GM19324 (cell line): ENCODE measurements at regions not wholly inside any gene's neighbourhood (a gene's known extent, or its start where the extent isn't known, plus 50 kb on each side); places are given as distances from the start of the nearest gene placed in this dataset.
"Not testable (repeated sequence)": the region's sequence is repeated elsewhere in the genome, so short reads cannot be mapped to it uniquely, and the experiment has no call there.

Experiments used
- ATAC-seq: cut with Tn5 transposase; IDR thresholded peaks from one replicate; pipeline ENCODE4 v1.9.1; 2021; ENCODE audit warnings: mild to moderate bottlenecking, moderate library complexity; ENCODE audit not compliant: unreplicated experiment, low FRiP score

DNA sequence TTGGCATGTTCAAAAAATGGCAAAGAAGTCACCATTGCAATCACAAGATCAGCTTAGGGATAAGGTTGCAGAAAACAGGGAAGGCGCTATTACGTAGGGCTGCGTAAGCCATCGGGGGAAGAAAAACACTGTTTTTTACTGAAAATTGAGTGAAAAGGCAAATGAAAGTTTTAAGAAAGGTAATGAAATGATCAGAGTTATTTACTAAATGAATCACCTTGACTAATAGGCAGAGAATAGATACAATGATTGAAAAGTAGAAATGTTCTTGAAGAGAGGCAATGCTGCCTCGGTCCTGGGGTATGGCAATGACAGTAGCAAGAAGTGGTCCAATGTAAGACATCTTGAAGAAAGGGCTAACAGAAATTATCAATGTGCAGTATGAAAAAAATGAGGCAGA is 1227.8 kb upstream of the ZEB2 start:
- no peak for ATAC-seq

DNA sequence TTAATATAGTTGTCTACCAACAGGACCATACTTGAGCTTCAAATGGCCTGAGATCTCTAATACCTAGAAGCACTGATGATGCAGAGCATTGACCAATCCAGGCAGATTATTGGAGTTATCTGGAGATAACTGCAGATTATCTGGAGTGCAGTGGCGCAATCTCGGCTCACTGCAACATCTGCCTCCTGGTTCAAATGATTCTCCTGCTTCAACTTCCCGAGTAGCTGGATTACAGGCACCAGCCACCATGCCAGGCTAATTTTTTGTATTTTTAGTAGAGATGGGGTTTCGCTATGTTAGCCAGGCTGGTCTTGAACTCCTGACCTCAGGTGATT is 1225.4 kb upstream of the ZEB2 start:
- ATAC-seq = not testable (repeated sequence)

DNA sequence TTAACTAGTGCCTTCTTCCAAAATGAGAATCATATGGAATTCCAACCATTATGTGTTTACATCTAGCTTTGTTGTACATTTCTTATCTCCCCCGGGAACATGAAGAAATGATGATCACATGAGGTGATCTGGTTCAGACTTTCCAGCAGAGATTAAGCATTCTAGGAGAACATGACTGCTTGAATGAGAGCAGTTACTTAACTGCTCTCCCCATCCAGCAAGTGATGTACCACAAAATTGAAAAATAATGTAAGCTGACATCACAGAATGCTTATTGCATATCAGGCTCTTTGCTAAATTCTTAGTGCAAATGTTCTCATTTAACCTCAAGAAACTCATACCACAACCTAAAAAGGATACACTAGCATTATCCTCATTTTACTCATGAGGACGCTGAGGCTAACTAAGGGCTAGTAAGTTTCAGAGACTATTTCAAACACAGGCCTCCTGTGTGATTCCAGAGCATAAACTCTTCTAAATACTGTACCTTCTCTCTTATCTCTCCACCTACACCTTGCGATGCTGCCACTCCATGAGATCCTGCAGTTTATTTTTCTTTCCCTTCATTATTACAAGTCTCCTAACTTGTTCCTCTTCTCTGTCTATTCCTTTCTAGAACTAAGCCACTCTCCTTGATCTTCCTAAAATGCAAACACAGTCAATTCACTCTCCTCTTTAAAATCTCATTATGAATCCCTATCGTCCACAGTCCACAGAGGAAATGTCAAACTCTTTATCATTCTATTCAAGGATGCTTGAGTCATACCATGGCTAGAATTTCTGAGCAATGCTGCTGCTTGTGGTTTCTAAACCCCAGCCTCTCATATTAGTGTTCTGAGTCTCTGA is 1224.8 kb upstream of the ZEB2 start:
- no peak for ATAC-seq

DNA sequence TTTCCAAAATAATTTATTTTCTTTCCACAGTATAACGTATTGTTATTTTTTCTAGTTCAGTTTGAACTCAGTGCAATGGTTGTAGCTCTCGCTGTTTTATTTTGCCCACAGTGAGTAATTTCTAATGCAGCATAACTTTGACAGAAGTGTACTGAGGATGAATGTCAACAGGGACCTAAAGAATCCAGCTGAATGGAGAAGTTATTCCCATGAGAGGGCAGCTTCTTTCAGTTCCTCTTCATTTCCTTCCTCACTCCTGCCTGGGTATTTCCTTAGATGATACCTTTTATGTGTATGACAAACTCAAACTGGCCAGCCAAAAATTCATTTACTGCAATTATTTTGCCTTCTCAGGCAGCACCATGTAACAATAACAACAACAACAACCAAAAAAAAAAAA is 1223.1 kb upstream of the ZEB2 start:
- no peak for ATAC-seq

DNA sequence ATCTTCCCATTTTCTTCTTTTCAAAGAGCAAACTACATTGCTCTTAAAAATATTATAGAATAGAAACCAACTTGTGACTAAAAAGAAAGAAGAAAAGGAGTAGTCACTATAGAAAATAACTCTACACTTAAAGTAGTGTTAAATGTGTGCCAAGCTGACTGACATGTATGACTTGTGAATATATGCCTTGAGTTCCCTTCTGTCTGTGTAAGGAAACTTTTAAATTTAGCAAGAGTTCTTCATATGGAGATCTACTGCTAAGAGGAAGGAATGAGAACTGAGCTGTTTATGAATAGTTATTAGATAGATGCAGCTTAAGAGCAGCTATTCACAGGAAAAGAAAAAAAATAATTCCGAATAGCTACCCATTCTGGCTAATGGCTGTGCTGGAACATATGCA is 1221.7 kb upstream of the ZEB2 start:
- ATAC-seq = no peak

DNA sequence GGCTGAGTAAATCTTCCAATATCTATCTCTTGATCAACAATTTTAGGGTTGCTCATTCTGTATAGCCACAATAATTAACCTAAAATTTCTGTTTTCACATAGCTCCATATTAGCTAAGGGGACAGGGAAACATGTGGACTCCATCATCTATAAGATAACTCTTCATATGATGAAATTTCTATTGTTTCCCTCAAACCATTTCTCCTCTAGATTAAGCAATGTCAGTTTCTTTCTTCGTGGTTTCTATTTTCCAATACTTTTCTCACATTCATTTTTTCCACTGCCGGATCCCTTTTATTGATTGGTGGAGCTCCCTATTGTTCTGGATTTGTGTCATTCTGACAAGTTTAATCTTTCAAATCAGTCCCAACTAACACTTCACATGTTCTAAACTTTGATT is 1221.3 kb upstream of the ZEB2 start:
- no peak for ATAC-seq

DNA sequence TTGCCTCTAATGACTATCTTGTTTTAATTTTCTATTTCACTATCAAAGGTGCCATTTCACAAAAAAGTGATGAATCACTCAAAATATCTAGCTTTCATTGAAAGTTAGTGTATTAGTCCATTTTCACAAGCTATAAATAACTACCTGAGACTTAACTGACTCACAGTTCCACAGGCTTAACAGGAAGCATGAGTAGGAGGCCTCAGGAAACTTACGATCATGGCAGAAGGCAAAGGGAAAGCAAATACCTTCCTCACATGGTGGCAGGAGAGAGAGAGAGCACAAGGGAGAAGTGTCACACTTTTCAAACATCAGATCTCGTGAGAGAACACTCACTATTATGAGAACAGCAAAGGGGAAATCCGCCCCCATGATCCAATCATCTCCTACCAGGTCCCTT is 1220.4 kb upstream of the ZEB2 start:
- no peak for ATAC-seq

DNA sequence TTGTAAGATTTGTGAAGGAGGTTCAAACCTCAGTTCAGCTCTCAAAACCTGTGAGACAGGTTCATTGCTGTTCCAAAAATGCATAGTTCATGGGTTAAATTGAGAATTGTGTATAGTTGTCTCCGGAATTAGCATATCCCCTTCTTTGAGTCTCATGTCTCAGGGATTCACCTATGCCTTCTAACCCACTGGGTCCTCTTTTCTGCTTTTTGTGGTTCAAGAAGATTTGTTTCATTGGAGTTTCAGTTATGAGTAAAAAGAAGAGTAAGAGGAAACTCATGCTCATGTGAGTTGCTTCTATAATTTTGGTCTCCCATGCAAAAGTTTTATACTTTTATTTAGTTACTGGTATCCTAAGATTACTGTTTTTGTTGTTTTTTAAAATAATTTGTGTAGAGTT is 1219.8 kb upstream of the ZEB2 start:
- no peak for ATAC-seq

DNA sequence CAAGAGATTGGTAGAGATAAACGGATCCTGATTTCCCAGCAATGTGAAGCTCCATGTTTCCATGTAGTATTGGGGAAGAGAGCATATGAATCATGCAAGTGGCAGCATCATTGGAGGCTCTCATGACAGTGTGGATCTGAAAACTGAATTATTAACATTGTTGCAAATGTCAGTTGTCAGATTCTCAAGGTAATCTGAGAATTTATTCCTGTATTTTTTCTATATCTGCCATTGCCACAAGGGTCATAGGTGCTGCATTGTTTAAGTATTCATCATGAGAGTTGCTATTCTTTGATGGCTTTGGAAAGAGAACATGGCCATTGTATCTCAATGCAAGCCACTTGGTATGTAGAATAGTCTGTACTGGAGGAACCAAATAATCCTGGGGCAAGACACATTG is 1217.0 kb upstream of the ZEB2 start:
- ATAC-seq = no peak

DNA sequence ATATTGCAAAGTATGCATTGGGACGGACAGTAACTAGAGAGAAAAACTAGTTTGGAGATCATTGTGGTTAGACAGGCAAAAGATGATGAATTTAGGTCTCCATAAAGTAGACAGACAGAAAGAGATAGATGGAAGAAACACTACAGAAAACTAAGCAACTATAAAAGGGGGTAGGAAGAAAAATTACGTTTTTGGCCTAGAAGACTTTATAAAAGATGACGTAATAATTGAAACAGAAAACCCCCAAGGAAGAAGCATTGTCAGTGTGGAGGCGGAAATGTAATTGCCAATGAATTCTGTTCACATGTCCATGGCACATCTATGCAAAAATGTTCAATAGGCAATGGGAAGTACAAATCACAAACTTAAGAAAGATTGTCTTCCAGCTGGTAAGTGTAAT is 1211.5 kb upstream of the ZEB2 start:
- ATAC-seq = no peak

DNA sequence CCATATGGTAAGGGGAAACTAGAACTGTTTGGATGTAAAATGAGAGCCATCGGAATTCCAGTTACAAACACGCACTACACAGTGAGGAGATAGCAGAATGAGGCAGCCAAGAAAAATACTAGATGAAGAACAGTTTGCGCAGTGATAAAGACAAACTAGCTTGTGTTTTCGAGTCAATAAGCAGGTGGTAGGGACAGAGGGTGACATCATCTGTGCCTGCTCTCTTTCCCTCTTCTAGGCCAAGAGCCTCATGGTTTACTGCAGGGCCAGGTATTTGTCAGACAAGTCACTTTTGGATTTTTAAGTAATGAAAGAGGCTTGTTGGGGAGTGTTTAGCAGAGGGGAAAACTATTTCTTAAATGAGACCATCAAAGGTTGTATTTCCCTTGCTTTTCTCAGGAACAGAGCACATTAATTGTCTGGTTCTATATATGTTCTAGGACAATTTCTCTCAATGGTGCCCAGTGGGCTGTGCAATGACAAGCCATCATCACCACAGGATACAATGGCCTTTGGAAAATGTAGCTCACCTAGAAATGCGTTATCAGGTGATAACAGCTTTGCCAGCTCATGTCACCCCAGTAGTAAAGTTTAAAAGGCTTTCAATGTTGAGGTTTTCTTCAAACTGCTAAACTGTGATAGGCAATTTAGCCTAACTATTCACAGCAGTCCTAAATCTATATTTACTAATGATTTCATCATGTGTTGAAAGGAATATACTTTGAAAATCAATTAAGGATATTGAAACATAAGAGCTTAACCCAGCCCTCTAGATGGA is 1210.3 kb upstream of the ZEB2 start:
- no peak for ATAC-seq

DNA sequence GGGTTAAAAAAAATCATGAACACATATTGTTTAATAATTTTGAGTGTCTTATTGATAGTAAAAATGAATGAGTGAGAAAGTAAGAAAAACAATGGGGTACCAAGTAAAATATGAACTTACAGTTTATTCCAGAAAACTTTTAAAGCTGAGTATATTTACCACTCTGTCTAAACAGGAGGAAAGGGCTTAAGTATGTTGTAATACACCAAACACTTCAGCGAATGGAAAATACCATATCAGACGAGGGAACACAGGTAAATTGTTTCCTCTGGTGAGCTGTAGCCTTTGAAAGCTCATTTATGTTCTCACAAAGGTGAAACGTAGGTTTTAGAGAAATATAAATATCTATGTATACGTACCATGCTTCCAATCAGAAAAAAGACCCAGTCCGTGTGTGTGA is 1209.6 kb upstream of the ZEB2 start:
- no peak for ATAC-seq

DNA sequence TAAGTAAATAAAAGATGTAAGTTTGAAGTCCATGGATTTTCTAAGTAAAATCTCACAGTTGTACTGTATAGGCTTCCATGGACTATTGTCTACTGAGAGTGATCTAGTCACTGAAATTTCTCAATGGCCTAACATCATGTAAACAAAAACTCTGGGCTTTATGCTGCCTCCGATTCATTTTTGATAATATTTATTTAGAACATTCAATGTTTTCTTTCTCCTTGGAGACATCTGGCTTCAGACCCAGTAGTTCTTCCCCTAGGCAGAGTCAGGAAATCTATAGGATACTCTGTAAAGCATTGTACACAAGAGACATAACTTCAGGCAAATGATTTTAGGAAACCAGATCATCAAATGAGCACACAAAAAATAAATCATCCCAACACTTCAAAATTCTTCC is 1208.6 kb upstream of the ZEB2 start:
- no peak for ATAC-seq

DNA sequence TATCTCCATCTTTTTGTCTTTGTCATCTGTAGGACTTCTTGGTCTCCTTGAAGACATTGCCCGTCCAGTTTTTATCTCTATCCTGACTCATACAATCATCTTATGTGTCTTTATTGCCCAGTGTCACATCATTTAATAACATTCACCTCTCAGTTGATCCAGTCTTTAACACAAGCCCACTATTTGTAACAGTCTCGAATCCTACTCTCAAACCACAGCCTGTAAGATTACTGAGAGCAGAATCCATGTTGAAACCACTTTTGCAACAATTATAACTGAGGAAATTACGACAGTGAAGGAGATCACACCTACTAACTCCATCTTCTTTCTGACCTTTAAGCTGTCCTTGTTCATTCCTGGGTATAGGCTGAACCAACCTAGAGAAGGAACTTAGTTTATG is 1206.0 kb upstream of the ZEB2 start:
- no peak for ATAC-seq

DNA sequence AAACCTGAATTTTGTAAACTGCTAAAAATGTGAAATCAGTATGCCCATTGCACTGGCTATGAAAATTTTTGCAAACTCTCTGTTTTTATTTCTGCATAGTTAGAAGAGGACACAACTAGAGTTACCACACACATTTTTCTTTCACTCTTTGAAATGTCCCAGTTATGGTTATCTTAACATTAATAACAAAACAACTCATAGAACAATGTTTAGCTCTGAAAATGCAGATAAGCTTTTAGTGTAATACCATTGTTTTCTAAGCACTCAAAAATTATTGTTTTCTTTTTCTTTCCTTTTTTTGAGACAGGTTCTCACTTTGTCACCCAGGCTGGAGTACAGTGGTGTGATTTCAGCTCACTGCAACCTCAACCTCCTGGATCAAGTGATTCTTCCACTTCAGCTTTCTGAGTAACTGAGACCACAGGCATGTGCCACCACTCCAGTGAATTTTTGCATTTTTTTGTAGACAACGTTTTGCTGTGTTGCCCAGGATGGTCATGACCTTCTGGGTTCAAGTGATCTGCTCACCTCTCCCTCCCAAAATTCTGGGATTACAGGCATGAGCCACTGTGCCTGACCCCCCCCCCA is 1204.5 kb upstream of the ZEB2 start:
- no peak for ATAC-seq

DNA sequence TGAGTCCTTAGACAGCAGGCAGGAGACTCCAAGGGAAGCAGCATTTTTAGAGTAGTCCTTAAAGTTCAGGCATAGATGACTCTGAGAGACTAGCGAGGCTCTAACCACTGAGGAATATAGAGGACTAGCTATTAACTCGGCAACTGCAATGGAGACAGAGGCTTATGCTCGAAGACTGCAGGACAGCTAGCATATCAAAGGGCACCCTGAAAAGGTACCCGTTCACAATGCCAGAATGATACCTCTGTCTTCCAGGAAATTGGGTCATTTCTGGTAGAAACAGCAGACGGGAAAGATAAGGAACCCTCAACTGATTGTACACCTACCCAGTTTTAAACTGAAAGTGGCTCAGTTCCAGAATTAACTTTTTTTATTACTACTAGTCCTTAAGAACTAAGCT is 1204.0 kb upstream of the ZEB2 start:
- no peak for ATAC-seq

DNA sequence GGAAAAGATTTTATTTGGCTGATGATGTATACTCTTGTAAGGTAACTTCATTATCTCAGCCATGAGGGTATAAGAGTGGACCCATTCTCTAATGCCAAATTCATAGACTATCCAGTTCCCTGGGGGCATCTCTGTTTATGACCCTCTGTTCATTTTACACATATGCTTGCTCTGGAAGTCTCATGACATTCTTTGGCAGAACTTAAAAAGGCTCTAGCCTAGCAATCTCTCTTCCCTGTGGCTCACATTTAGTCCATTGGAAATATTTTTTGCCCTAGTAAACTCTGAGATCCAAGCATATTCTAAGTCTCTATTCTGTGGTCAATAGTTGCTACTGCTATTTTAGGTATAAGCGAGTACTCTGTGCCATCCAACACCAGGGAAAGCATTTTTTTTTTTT is 1201.8 kb upstream of the ZEB2 start:
- ATAC-seq = no peak

DNA sequence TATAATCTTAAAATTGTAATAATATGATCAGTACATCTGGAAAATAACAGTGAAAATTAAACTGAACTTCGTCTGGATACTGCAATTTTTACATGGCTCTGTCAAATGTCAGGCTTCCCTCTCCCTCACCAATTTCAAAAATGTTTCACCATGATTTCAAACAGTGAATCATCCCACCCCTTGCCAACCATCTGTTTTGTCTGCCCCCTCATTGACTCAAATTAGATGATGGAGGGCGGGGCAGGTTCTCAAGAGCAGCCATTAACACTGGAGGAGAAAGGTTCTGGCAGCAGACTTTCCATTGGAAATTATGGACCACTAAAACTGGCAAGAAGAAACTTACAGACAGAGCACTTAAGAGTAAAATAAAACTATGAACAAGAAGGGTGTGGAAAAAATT is 1195.7 kb upstream of the ZEB2 start:
- ATAC-seq = no peak

DNA sequence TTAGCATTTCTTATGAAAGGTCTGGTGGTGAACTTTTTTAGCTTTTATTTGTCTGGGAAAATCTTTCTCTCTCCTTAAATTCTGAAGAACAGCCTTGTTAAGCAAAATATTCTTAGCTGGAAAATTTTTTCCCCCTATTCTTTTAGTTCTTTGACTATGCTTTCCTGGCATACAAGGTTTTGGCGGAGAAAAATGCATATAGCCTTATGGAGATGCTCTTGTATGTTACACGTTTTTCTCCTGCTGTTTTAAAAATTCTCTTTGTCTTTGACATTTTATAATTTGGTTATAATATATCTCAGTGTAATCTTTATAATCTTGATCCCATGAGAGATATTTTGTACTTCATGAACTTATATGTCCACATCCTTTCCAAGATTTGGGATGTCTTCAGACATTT is 1190.4 kb upstream of the ZEB2 start:
- ATAC-seq = no peak

DNA sequence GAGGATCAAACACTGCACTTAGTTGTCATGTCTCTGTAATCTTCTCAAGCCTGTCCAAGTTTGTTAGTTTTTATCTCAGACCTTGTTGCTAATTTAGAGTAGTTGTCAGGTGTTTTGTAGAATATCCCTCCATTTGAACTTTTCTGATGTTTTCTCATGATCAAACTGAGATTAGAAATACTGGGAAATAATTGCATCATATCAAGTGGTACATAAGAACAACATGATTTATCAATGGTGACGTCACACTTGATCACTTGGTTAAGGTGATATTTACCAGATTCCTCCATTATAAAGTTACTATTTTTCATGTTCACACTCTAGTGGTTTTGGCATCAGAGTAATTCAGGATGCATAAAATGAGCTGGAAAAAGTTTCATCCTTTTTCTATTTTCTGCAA is 1182.4 kb upstream of the ZEB2 start:
- ATAC-seq = no peak

DNA sequence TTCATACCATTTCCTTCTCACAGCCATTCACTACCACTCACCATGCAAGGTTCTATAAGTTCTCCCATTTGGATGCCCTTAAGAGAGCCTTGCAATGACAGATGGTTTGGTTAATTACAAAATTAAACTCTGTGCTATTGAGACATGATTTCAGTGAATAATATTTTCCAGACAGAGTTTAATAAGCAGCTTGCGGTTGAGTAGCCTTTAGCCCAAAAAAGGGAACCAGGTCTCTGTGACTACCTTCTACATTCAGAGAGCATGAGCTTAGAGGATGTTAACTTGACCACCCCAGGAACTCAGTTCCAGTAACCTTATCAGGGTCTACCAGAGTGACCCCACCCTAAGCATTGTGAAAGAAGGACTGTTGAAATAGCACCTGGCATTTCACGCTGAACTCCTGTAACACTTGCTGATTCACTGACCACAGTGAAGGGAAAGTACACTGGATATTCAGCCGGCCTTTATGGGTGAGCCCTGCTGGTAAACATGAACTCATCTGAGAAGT is 1173.1 kb upstream of the ZEB2 start:
- ATAC-seq = peak; percentile 92

DNA sequence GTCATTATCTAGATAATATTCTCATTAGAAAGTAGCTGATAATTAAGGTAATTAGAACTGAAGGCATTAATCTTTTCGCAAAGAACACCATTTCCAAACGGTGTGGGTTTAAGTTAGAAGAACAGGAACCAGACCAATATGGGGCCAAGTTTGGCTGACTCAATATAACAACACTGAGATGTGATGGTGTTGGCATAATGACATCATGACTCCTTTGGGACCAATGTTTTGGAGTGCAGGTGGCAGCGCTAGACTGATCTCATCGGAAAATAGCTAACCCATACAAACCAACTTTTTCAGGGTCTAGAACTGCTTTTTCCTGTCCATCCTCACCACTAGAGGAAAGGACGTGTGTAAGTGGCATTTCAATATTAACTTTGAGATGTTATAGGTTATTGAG is 1171.7 kb upstream of the ZEB2 start:
- no peak for ATAC-seq
